ENCODE measurements at regions not wholly inside any gene's neighbourhood (a gene's known extent, or its start where the extent isn't known, plus 50 kb on each side); places are given as distances from the start of the nearest gene placed in this dataset.

- H3K36me3 Mint-ChIP-seq, result no peaks in the 10 kb centered on the region
- peaks cover 13 to 22% (median 15%) of the 10 kb centered on the region in 3 donors for H3K27me3 Mint-ChIP-seq
- no peak overlapping the region for H3K27ac Mint-ChIP-seq
- no peaks in the 10 kb centered on the region for H3K4me1 Mint-ChIP-seq
- no peak for DNase-seq
- H3K9me3 Mint-ChIP-seq, result no peaks in the 10 kb centered on the region
- no peak for ATAC-seq (ENCODE audit: low read depth in 2 of 2)
- no peak overlapping the region for H3K4me3 Mint-ChIP-seq
Observed at GRCh38 chr1:219817914-219818313, 110.4 kb downstream of the SLC30A10 start.

GRCh38 chr1:219813294-219813693 is 115.1 kb downstream of the SLC30A10 start:
- H3K36me3 Mint-ChIP-seq, result no peaks in the 10 kb centered on the region

GRCh38 chr1:219812491-219813203 is 115.7 kb downstream of the SLC30A10 start:
- Mint-ChIP-seq H3K36me3 (no peaks in the 10 kb centered on the region), H3K4me1 (no peaks in the 10 kb centered on the region), H3K27ac (no peak overlapping the region), H3K27me3 (peaks cover 13 to 22% (median 16%) of the 10 kb centered on the region in 3 donors), H3K4me3 (no peak overlapping the region), H3K9me3 (no peaks in the 10 kb centered on the region)
- peak; percentile 3 for DNase-seq
- ATAC-seq (ENCODE audit: low read depth in 2 of 2), result peak in 1 of 2 donors; percentile 21

More at GRCh38 chr1:219813294-219813693, 115.1 kb downstream of the SLC30A10 start:
- ATAC-seq (ENCODE audit: low read depth in 2 of 2), result no peak
- no peak for DNase-seq
- peaks cover 13 to 22% (median 16%) of the 10 kb centered on the region in 3 donors for H3K27me3 Mint-ChIP-seq
- H3K4me3 Mint-ChIP-seq, result no peak overlapping the region
- no peaks in the 10 kb centered on the region for H3K4me1 Mint-ChIP-seq
- no peaks in the 10 kb centered on the region for H3K9me3 Mint-ChIP-seq
- H3K27ac Mint-ChIP-seq, result no peak overlapping the region

GRCh38 chr1:219812086-219812485 is 116.3 kb downstream of the SLC30A10 start:
- ATAC-seq (ENCODE audit: low read depth in 2 of 2) (no peak), DNase-seq (no peak)
- H3K4me3 Mint-ChIP-seq, result no peak overlapping the region
- no peaks in the 10 kb centered on the region for H3K36me3 Mint-ChIP-seq
- H3K27me3 Mint-ChIP-seq, result peaks cover 10 to 19% (median 17%) of the 10 kb centered on the region in 3 donors
- no peaks in the 10 kb centered on the region for H3K9me3 Mint-ChIP-seq
- no peaks in the 10 kb centered on the region for H3K4me1 Mint-ChIP-seq
- no peak overlapping the region for H3K27ac Mint-ChIP-seq

- ATAC-seq (ENCODE audit: low read depth in 2 of 2) (no peak), DNase-seq (no peak)
- Mint-ChIP-seq H3K27ac (no peak overlapping the region), H3K9me3 (peaks cover 0 to 5% (median 0%) of the 10 kb centered on the region in 7 donors), H3K36me3 (no peaks in the 10 kb centered on the region), H3K4me3 (no peak overlapping the region), H3K27me3 (peaks cover 15 to 22% (median 18%) of the 10 kb centered on the region in 3 donors), H3K4me1 (no peaks in the 10 kb centered on the region)
Observed at GRCh38 chr1:219810451-219810850, 117.9 kb downstream of the SLC30A10 start.

- H3K27ac Mint-ChIP-seq, result peak overlapping the region in 1 of 6 donors; percentile 30
- no peaks in the 10 kb centered on the region for H3K36me3 Mint-ChIP-seq
Observed at GRCh38 chr1:219808790-219809189, 119.6 kb downstream of the SLC30A10 start.

GRCh38 chr1:219806642-219807041 is 121.7 kb downstream of the SLC30A10 start:
- peaks cover 0 to 6% (median 2%) of the 10 kb centered on the region in 7 donors for H3K9me3 Mint-ChIP-seq
- no peak for ATAC-seq (ENCODE audit: low read depth in 2 of 2)
- H3K27me3 Mint-ChIP-seq, result peaks cover 10 to 18% (median 15%) of the 10 kb centered on the region in 3 donors
- H3K36me3 Mint-ChIP-seq, result no peaks in the 10 kb centered on the region
- DNase-seq, result no peak
- H3K4me3 Mint-ChIP-seq, result no peak overlapping the region
- no peaks in the 10 kb centered on the region for H3K4me1 Mint-ChIP-seq
- H3K27ac Mint-ChIP-seq, result no peak overlapping the region

More at GRCh38 chr1:219808790-219809189, 119.6 kb downstream of the SLC30A10 start:
- Mint-ChIP-seq H3K27me3 (peaks cover 11 to 18% (median 16%) of the 10 kb centered on the region in 3 donors), H3K4me3 (no peak overlapping the region), H3K4me1 (no peaks in the 10 kb centered on the region), H3K9me3 (peaks cover 0 to 5% (median 0%) of the 10 kb centered on the region in 7 donors)
- ATAC-seq (ENCODE audit: low read depth in 2 of 2) (no peak), DNase-seq (no peak)

GRCh38 chr1:219806020-219806419 is 122.3 kb downstream of the SLC30A10 start:
- Mint-ChIP-seq H3K4me3 (no peak overlapping the region), H3K4me1 (no peaks in the 10 kb centered on the region)

GRCh38 chr1:219805191-219805590 is 123.2 kb downstream of the SLC30A10 start:
- peak overlapping the region in 1 of 6 donors; percentile 8 for H3K27ac Mint-ChIP-seq
- H3K4me1 Mint-ChIP-seq, result no peaks in the 10 kb centered on the region
- DNase-seq, result no peak
- peaks cover 0 to 11% (median 2%) of the 10 kb centered on the region in 7 donors for H3K9me3 Mint-ChIP-seq
- peaks cover 10 to 18% (median 15%) of the 10 kb centered on the region in 3 donors for H3K27me3 Mint-ChIP-seq
- no peak overlapping the region for H3K4me3 Mint-ChIP-seq
- no peak for ATAC-seq (ENCODE audit: low read depth in 2 of 2)
- H3K36me3 Mint-ChIP-seq, result no peaks in the 10 kb centered on the region

More at GRCh38 chr1:219806020-219806419, 122.3 kb downstream of the SLC30A10 start:
- DNase-seq (no peak), ATAC-seq (ENCODE audit: low read depth in 2 of 2) (no peak)
- H3K27me3 Mint-ChIP-seq, result peaks cover 10 to 18% (median 15%) of the 10 kb centered on the region in 3 donors
- no peaks in the 10 kb centered on the region for H3K36me3 Mint-ChIP-seq
- peaks cover 0 to 6% (median 2%) of the 10 kb centered on the region in 7 donors for H3K9me3 Mint-ChIP-seq
- no peak overlapping the region for H3K27ac Mint-ChIP-seq

- Mint-ChIP-seq H3K9me3 (peaks cover 0 to 11% (median 1%) of the 10 kb centered on the region in 7 donors), H3K36me3 (no peaks in the 10 kb centered on the region), H3K4me3 (no peak overlapping the region), H3K27ac (peak overlapping the region in 1 of 6 donors; percentile 21), H3K27me3 (peaks cover 3 to 22% (median 11%) of the 10 kb centered on the region in 3 donors), H3K4me1 (no peaks in the 10 kb centered on the region)
- no peak for ATAC-seq (ENCODE audit: low read depth in 2 of 2)
- no peak for DNase-seq
Observed at GRCh38 chr1:219801156-219801820, 127.1 kb downstream of the SLC30A10 start.

GRCh38 chr1:219798283-219799030 is 129.9 kb downstream of the SLC30A10 start:
- Mint-ChIP-seq H3K27ac (no peak overlapping the region), H3K27me3 (peaks cover 7 to 19% (median 18%) of the 10 kb centered on the region in 3 donors), H3K36me3 (no peaks in the 10 kb centered on the region), H3K4me1 (no peaks in the 10 kb centered on the region), H3K4me3 (no peak overlapping the region), H3K9me3 (peaks cover 0 to 11% (median 0%) of the 10 kb centered on the region in 7 donors)
- no peak for ATAC-seq (ENCODE audit: low read depth in 2 of 2)
- no peak for DNase-seq

GRCh38 chr1:219797683-219798082 is 130.7 kb downstream of the SLC30A10 start:
- no peak for ATAC-seq (ENCODE audit: low read depth in 2 of 2)
- H3K9me3 Mint-ChIP-seq, result peaks cover 0 to 11% (median 0%) of the 10 kb centered on the region in 7 donors
- H3K36me3 Mint-ChIP-seq, result no peaks in the 10 kb centered on the region
- H3K4me1 Mint-ChIP-seq, result no peaks in the 10 kb centered on the region
- peaks cover 7 to 19% (median 18%) of the 10 kb centered on the region in 3 donors for H3K27me3 Mint-ChIP-seq
- no peak overlapping the region for H3K4me3 Mint-ChIP-seq
- DNase-seq, result no peak
- no peak overlapping the region for H3K27ac Mint-ChIP-seq

GRCh38 chr1:219797009-219797408 is 131.3 kb downstream of the SLC30A10 start:
- ATAC-seq (ENCODE audit: low read depth in 2 of 2) (no peak), DNase-seq (no peak)
- no peak overlapping the region for H3K27ac Mint-ChIP-seq
- peaks cover 0 to 9% (median 0%) of the 10 kb centered on the region in 7 donors for H3K9me3 Mint-ChIP-seq
- no peaks in the 10 kb centered on the region for H3K36me3 Mint-ChIP-seq
- no peak overlapping the region for H3K4me3 Mint-ChIP-seq
- H3K4me1 Mint-ChIP-seq, result no peaks in the 10 kb centered on the region
- peaks cover 7 to 19% (median 18%) of the 10 kb centered on the region in 3 donors for H3K27me3 Mint-ChIP-seq
